ENCODE measurements at regions not wholly inside any gene's neighbourhood (a gene's known extent, or its start where the extent isn't known, plus 50 kb on each side); places are given as distances from the start of the nearest gene placed in this dataset.
"Not testable (repeated sequence)": the region's sequence is repeated elsewhere in the genome, so short reads cannot be mapped to it uniquely, and the experiment has no call there.

- Histone ChIP-seq H3K4me1 (no peaks in the 10 kb centered on the region), H3K27ac (no peak overlapping the region), H3K9me3 (no peaks in the 10 kb centered on the region), H3K36me3 (no peaks in the 10 kb centered on the region), H3K27me3 (no peaks in the 10 kb centered on the region), H3K4me3 (no peak overlapping the region)
- TF ChIP-seq CTCF (IDR thresholded peaks at IDR 0.05) (no peak), POLR2AphosphoS5 (IDR thresholded peaks at IDR 0.05) (no peak), EP300 (IDR thresholded peaks at IDR 0.05) (no peak), POLR2A (IDR thresholded peaks at IDR 0.05) (no peak)
- 86 to 97% methylated on average over 3 to 4 of the region's 5 CpGs for WGBS, 2 donors (ENCODE audit: low coverage in 1 of 2)
- no peak for ATAC-seq
Measured at GRCh38 chr14:57150449-57150848, 118.3 kb downstream of the EXOC5 start.

GRCh38 chr14:57139173-57139572, 129.5 kb downstream of the EXOC5 start:
- no peaks in the 10 kb centered on the region for H3K9me3 ChIP-seq
- peaks cover 0 to 7% (median 0%) of the 10 kb centered on the region in 3 donors for H3K4me1 ChIP-seq
- H3K36me3 ChIP-seq = no peaks in the 10 kb centered on the region
- 89 to 92% methylated on average over 5 of the region's 5 CpGs for WGBS, 2 donors (ENCODE audit: low coverage in 1 of 2)
- H3K27me3 ChIP-seq = no peaks in the 10 kb centered on the region
- TF ChIP-seq POLR2A (IDR thresholded peaks at IDR 0.05) (no peak), CTCF (IDR thresholded peaks at IDR 0.05) (no peak), POLR2AphosphoS5 (IDR thresholded peaks at IDR 0.05) (no peak), EP300 (IDR thresholded peaks at IDR 0.05) (no peak)
- no peak for ATAC-seq
- H3K4me3 ChIP-seq = no peak overlapping the region
- H3K27ac ChIP-seq = no peak overlapping the region

- Histone ChIP-seq H3K4me1 (peaks cover 0 to 7% (median 0%) of the 10 kb centered on the region in 3 donors), H3K27ac (no peak overlapping the region), H3K36me3 (no peaks in the 10 kb centered on the region), H3K27me3 (no peaks in the 10 kb centered on the region), H3K9me3 (no peaks in the 10 kb centered on the region), H3K4me3 (no peak overlapping the region)
- no peak for ATAC-seq
- TF ChIP-seq CTCF (IDR thresholded peaks at IDR 0.05) (no peak), POLR2AphosphoS5 (IDR thresholded peaks at IDR 0.05) (no peak)
- 7 to 19% methylated on average over 8 to 10 of the region's 10 CpGs for WGBS, 2 donors (ENCODE audit: low coverage in 1 of 2)
Measured at GRCh38 chr14:57136669-57137328, 131.9 kb downstream of the EXOC5 start.

- H3K4me1 ChIP-seq, H3K4me3 ChIP-seq, ATAC-seq, H3K27ac ChIP-seq, H3K9me3 ChIP-seq, H3K27me3 ChIP-seq, H3K36me3 ChIP-seq: not testable (repeated sequence)
- WGBS, 2 donors (ENCODE audit: low coverage in 1 of 2) = 76 to 95% methylated on average over 6 of the region's 6 CpGs
Measured at GRCh38 chr14:57127809-57128208, 140.9 kb downstream of the EXOC5 start.

GRCh38 chr14:57122129-57122528, 146.6 kb downstream of the EXOC5 start:
- no peak for ATAC-seq
- no peak for TF ChIP-seq CTCF (IDR thresholded peaks at IDR 0.05)
- TF ChIP-seq POLR2AphosphoS5 (IDR thresholded peaks at IDR 0.05) = no peak
- TF ChIP-seq POLR2A (IDR thresholded peaks at IDR 0.05) = no peak
- TF ChIP-seq EP300 (IDR thresholded peaks at IDR 0.05) = no peak
- 41 to 46% methylated on average over 3 of the region's 3 CpGs for WGBS, 2 donors (ENCODE audit: low coverage in 1 of 2)
- no peaks in the 10 kb centered on the region for H3K4me1 ChIP-seq
- no peak overlapping the region for H3K27ac ChIP-seq
- no peaks in the 10 kb centered on the region for H3K36me3 ChIP-seq
- H3K27me3 ChIP-seq = peaks cover 5% of the 10 kb centered on the region
- no peaks in the 10 kb centered on the region for H3K9me3 ChIP-seq
- no peak overlapping the region for H3K4me3 ChIP-seq

GRCh38 chr14:57112072-57112807, 156.5 kb downstream of the EXOC5 start:
- not testable (repeated sequence) for H3K9me3 ChIP-seq, H3K4me3 ChIP-seq, H3K36me3 ChIP-seq, H3K27ac ChIP-seq, H3K27me3 ChIP-seq, H3K4me1 ChIP-seq, ATAC-seq
- WGBS, 2 donors (ENCODE audit: low coverage in 1 of 2) = 89 to 96% methylated on average over 4 to 12 of the region's 32 CpGs

GRCh38 chr14:57110411-57110810, 158.3 kb downstream of the EXOC5 start:
- H3K4me1 ChIP-seq, H3K4me3 ChIP-seq, H3K27me3 ChIP-seq, H3K27ac ChIP-seq, H3K36me3 ChIP-seq, ATAC-seq, H3K9me3 ChIP-seq: not testable (repeated sequence)
- WGBS, 2 donors (ENCODE audit: low coverage in 1 of 2) = 91 to 100% methylated on average over 3 to 4 of the region's 4 CpGs

Data from gastroesophageal sphincter (tissue), 4 donors.